Stimulated activated naive CD8-positive, alpha-beta T cell treated with anti-CD3 and anti-CD28 coated beads, Interleukin-15, Interleukin-2, amounts not matched to agents 100 U/mL and 50 U/mL, for 24 hours (primary cell): ENCODE measurements at regions not wholly inside any gene's neighbourhood (a gene's known extent, or its start where the extent isn't known, plus 50 kb on each side); places are given as distances from the start of the nearest gene placed in this dataset.
"Not testable (repeated sequence)": the region's sequence is repeated elsewhere in the genome, so short reads cannot be mapped to it uniquely, and the experiment has no call there.

Experiments
- ATAC-seq: fragments of 150-1000 bp; cut with Tn5 transposase; one replicate; pipeline ENCODE4 v1.10.0; 2021
- DNase-seq: peaks from one replicate; pipeline ENCODE4 v3.0.0; 2021

GRCh38 chr7:81833401-81833800 is 63.6 kb upstream of the HGF start:
- DNase-seq, result no peak
- no peak for ATAC-seq

- DNase-seq (no peak), ATAC-seq (no peak)
Observed at GRCh38 chr7:81831883-81832282, 62.0 kb upstream of the HGF start.

GRCh38 chr7:81829511-81829910 is 59.7 kb upstream of the HGF start:
- ATAC-seq, DNase-seq: not testable (repeated sequence)

GRCh38 chr7:81822811-81823210 is 53.0 kb upstream of the HGF start:
- no peak for ATAC-seq

GRCh38 chr7:81819861-81820260 is 50.0 kb upstream of the HGF start:
- no peak for ATAC-seq
- no peak for DNase-seq

More at GRCh38 chr7:81822811-81823210, 53.0 kb upstream of the HGF start:
- no peak for DNase-seq
